Mesenchymal stem cell (in vitro differentiated cells and primary cell): ENCODE measurements at regions not wholly inside any gene's neighbourhood (a gene's known extent, or its start where the extent isn't known, plus 50 kb on each side); places are given as distances from the start of the nearest gene placed in this dataset.

Experiments used
- DNase-seq: peaks from one replicate; pipeline ENCODE4 v3.0.0-alpha.2; 2013
- H2AFZ ChIP-seq: one replicate; pipeline ENCODE4 v1.6.1; 2013; ENCODE audit warnings: low read depth, mild to moderate bottlenecking, control low read depth, inconsistent platforms, low read length, moderate library complexity
- H2AK5ac ChIP-seq: 2 replicates; pipeline ENCODE4 v1.6.1; 2013; ENCODE audit warnings: low read length, moderate library complexity, mild to moderate bottlenecking, inconsistent platforms; ENCODE audit not compliant: severe bottlenecking
- H2BK120ac ChIP-seq: one replicate; pipeline ENCODE4 v1.6.1; 2013; ENCODE audit warnings: low read depth, mild to moderate bottlenecking, inconsistent platforms, low read length, moderate library complexity
- H2BK12ac ChIP-seq, 2 experiments: one replicate each; pipeline ENCODE4 v1.6.1; 2013; ENCODE audit warnings: inconsistent platforms in 2 of 2, low read length in 2 of 2, mild to moderate bottlenecking in 2 of 2, moderate library complexity in 2 of 2, control low read depth in 1 of 2
- H2BK15ac ChIP-seq: one replicate; pipeline ENCODE4 v1.6.1; 2013; ENCODE audit warnings: mild to moderate bottlenecking, low read depth, inconsistent platforms; ENCODE audit not compliant: poor library complexity, severe bottlenecking
- H2BK5ac ChIP-seq: 2 replicates; pipeline ENCODE4 v1.6.1; 2013; ENCODE audit warnings: low read depth, mild to moderate bottlenecking, low read length, control low read depth, inconsistent platforms; ENCODE audit not compliant: poor library complexity, severe bottlenecking
- H3K14ac ChIP-seq, 2 experiments: one replicate each; pipeline ENCODE4 v1.6.1; 2013; ENCODE audit warnings: inconsistent platforms in 2 of 2, low read length in 2 of 2, control low read depth in 1 of 2, mild to moderate bottlenecking in 1 of 2, moderate library complexity in 1 of 2
- H3K18ac ChIP-seq, 2 experiments: one replicate each; pipeline ENCODE4 v1.6.1; 2013; ENCODE audit warnings: inconsistent platforms in 2 of 2, low read length in 2 of 2, control low read depth in 1 of 2, low read depth in 1 of 2, mild to moderate bottlenecking in 1 of 2
- H3K23ac ChIP-seq, 2 experiments: one replicate each; pipeline ENCODE4 v1.6.1; 2013; ENCODE audit warnings: inconsistent platforms in 2 of 2, low read length in 2 of 2, mild to moderate bottlenecking in 2 of 2, moderate library complexity in 2 of 2, control low read depth in 1 of 2
- H3K27ac ChIP-seq: 2 replicates; pipeline ENCODE4 v1.5.1; 2013; ENCODE audit warnings: mild to moderate bottlenecking, moderate library complexity, low read length, control low read depth, inconsistent platforms; ENCODE audit not compliant: poor library complexity, severe bottlenecking
- H3K27me3 ChIP-seq, 2 experiments: 2 replicates each; pipeline versions ENCODE4 v1.6.1 to v1.7.0; 2013; ENCODE audit warnings: low read length in 2 of 2, mild to moderate bottlenecking in 2 of 2, moderate library complexity in 2 of 2, control low read depth in 1 of 2, inconsistent platforms in 1 of 2; ENCODE audit not compliant: control insufficient read depth in 1 of 2, insufficient read depth in 1 of 2
- H3K36me3 ChIP-seq, 2 experiments: 2 replicates each; pipeline versions ENCODE4 v1.6.1 to v1.7.0; 2013; ENCODE audit warnings: low read length in 2 of 2, control low read depth in 1 of 2, inconsistent platforms in 1 of 2, low read depth in 1 of 2, mild to moderate bottlenecking in 1 of 2; ENCODE audit not compliant: insufficient read depth in 2 of 2, control insufficient read depth in 1 of 2
- H3K4ac ChIP-seq, 2 experiments: one replicate each; pipeline ENCODE4 v1.6.1; 2013; ENCODE audit warnings: inconsistent platforms in 2 of 2, low read length in 2 of 2, mild to moderate bottlenecking in 2 of 2, moderate library complexity in 2 of 2, control low read depth in 1 of 2, low read depth in 1 of 2
- H3K4me1 ChIP-seq: 2 replicates; pipeline ENCODE4 v1.6.1; 2013; ENCODE audit warnings: low read depth, low read length, control low read depth; ENCODE audit not compliant: control insufficient read depth, insufficient read depth
- H3K4me2 ChIP-seq: 2 replicates; pipeline ENCODE4 v1.6.1; 2013; ENCODE audit warnings: low read length, mild to moderate bottlenecking, inconsistent platforms; ENCODE audit not compliant: poor library complexity, severe bottlenecking
- H3K4me3 ChIP-seq, 2 experiments: 2 replicates each; pipeline versions ENCODE4 v1.5.1 to v1.7.0; 2013; ENCODE audit warnings: low read length in 2 of 2, mild to moderate bottlenecking in 2 of 2, control low read depth in 1 of 2, low read depth in 1 of 2; ENCODE audit not compliant: insufficient read depth in 1 of 2
- H3K79me1 ChIP-seq: replicated peaks from 2 replicates; pipeline ENCODE4 v1.6.1; 2013; ENCODE audit warnings: mild to moderate bottlenecking, control low read depth, low read length, inconsistent platforms; ENCODE audit not compliant: poor library complexity, severe bottlenecking
- H3K9ac ChIP-seq: 2 replicates; pipeline ENCODE4 v1.7.0; 2013; ENCODE audit warnings: mild to moderate bottlenecking, low read length, moderate library complexity
- H3K9me3 ChIP-seq: 2 replicates; pipeline ENCODE4 v1.7.0; 2013; ENCODE audit warnings: mild to moderate bottlenecking, low read length; ENCODE audit not compliant: control insufficient read depth
- H4K8ac ChIP-seq: one replicate; pipeline ENCODE4 v1.6.1; 2013; ENCODE audit warnings: inconsistent platforms, mild to moderate bottlenecking, low read length, moderate library complexity
- H4K91ac ChIP-seq: one replicate; pipeline ENCODE4 v1.6.1; 2013; ENCODE audit warnings: mild to moderate bottlenecking, low read length, inconsistent platforms
- WGBS: methylation state at CpG from one replicate; pipeline ENCODE4 v1.1.7; 2013; ENCODE audit warnings: mixed read lengths; 5-methylcytosine and 5-hydroxymethylcytosine counted together

DNA sequence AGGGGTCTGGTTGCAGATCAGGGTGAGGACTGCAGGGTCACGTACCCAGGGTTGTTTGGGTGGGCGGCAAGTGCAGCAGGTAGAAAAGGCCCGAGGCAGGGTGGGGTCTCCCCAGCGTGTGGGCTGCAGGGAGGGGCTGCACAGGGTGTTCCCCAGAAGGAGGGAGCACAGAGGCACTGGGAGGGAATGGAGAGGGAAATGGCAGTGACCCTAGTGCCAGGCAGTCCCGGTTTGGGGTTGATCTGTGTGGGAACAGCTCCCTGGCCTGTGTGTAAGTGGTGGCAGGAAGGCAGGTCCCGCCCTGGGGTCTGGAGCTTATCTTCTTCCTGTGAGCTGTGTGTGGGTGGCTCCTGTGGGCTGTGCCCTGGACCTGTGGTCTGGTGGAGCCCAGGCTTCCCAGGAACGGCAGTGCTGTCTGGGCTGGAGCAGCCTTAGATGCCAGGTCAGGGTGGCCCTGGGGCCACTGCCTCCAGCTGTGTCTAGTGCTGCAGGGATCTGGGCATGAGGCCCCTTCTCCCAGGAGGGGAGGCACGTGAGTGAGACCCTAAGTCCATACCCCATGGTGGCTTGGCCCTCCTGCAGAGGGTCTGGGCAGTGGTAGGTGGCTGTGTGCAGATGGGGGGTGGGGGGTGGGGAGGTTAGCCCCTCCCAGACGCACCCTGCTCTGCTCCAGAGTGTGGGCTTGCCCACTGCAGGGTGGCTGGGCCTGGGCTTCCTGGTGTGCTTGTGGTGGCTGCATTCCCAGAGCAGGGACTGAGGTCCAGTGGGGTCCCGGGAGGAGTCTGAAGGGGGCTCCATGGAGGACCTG, 363.5 kb downstream of the TMEM121 start:
- Histone ChIP-seq H4K8ac (no peak overlapping the region), H3K27ac (no peak overlapping the region), H4K91ac (no peak overlapping the region), H3K18ac (no peak overlapping the region), H3K4me1 (no peaks in the 10 kb centered on the region), H2AFZ (no peak overlapping the region), H2BK12ac (no peak overlapping the region), H2BK120ac (no peak overlapping the region), H2BK15ac (no peak overlapping the region), H3K36me3 (no peaks in the 10 kb centered on the region), H3K27me3 (no peaks in the 10 kb centered on the region), H3K9ac (no peak overlapping the region), H2AK5ac (no peak overlapping the region), H3K4me3 (no peak overlapping the region), H3K9me3 (no peaks in the 10 kb centered on the region), H3K23ac (no peak overlapping the region), H2BK5ac (no peak overlapping the region), H3K14ac (no peak overlapping the region), H3K4ac (no peak overlapping the region), H3K79me1 (no peaks in the 10 kb centered on the region), H3K4me2 (no peak overlapping the region)
- 62% methylated on average over 10 of the region's 10 CpGs for WGBS
- DNase-seq = no peak

- Histone ChIP-seq H3K18ac (no peak overlapping the region), H3K36me3 (no peaks in the 10 kb centered on the region), H3K14ac (no peak overlapping the region), H2BK5ac (no peak overlapping the region), H3K79me1 (no peaks in the 10 kb centered on the region), H3K27ac (no peak overlapping the region), H2AK5ac (no peak overlapping the region), H2BK15ac (no peak overlapping the region), H2AFZ (no peak overlapping the region), H3K9me3 (no peaks in the 10 kb centered on the region), H4K91ac (no peak overlapping the region), H3K4me3 (no peak overlapping the region), H3K9ac (no peak overlapping the region), H3K4me1 (no peaks in the 10 kb centered on the region), H2BK12ac (no peak overlapping the region), H3K4me2 (no peak overlapping the region), H3K4ac (no peak overlapping the region), H2BK120ac (no peak overlapping the region), H3K23ac (no peak overlapping the region), H4K8ac (no peak overlapping the region), H3K27me3 (no peaks in the 10 kb centered on the region)
- WGBS = 83% methylated on average over 18 of the region's 18 CpGs
- DNase-seq = no peak
These were observed 364.3 kb downstream of the TMEM121 start for GRCh38 chr14:105890474-105891220.

GRCh38 chr14:105891221-105891602, 364.8 kb downstream of the TMEM121 start:
- no peak overlapping the region for H3K4me3 ChIP-seq
- no peak overlapping the region for H2BK12ac ChIP-seq
- H4K91ac ChIP-seq = no peak overlapping the region
- H3K18ac ChIP-seq = no peak overlapping the region
- no peaks in the 10 kb centered on the region for H3K36me3 ChIP-seq
- no peaks in the 10 kb centered on the region for H3K9me3 ChIP-seq
- 80% methylated on average over 15 of the region's 15 CpGs for WGBS
- DNase-seq = no peak
- H3K9ac ChIP-seq = no peak overlapping the region
- no peak overlapping the region for H2BK5ac ChIP-seq
- no peak overlapping the region for H3K27ac ChIP-seq
- H3K14ac ChIP-seq = no peak overlapping the region
- no peak overlapping the region for H2AFZ ChIP-seq
- H3K4me2 ChIP-seq = no peak overlapping the region
- no peaks in the 10 kb centered on the region for H3K4me1 ChIP-seq
- no peaks in the 10 kb centered on the region for H3K79me1 ChIP-seq
- H2BK15ac ChIP-seq = no peak overlapping the region
- H4K8ac ChIP-seq = no peak overlapping the region
- H2AK5ac ChIP-seq = no peak overlapping the region
- no peak overlapping the region for H3K4ac ChIP-seq
- H2BK120ac ChIP-seq = no peak overlapping the region
- H3K27me3 ChIP-seq = no peaks in the 10 kb centered on the region
- no peak overlapping the region for H3K23ac ChIP-seq

DNA sequence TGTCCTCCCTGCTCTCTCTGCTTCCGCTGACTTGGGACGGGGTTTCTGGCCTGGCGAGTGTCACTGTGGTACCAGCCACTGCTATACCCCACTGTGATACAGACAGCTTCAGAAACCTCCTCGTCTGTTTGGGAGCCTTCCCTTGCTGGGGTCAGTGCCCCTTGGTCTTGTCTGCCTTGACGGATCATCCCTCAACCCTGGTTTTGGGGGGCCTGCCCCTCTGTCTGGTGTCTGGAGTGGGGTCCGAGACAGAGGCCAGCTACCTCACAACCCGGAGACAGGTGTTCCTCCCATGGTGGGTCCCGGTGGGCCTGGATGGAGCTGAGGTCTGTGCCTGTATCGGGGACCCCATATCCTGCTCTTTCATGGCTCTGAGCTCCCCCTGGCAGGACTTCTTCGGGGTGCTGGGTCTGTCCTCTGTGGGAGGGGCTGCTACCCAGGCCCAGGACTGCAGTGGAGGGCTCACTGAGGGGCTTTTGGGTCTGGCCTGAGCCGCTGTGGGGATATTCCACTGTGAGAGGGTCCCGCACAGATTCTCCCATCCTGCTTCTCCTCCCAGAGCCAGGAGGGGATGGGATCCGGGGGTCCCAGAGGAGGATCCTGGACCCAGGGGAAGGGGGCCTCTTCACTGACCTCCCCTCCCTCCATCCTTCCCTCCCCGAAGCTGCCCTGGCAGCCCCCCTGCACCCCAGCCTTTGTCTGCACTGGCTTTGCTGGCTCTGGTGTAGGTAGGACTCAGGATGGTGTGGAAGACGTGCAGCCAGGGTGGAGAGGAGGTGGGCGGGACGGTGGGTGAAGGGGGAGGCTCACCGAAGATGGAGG, 365.5 kb downstream of the TMEM121 start:
- Histone ChIP-seq H2BK5ac (no peak overlapping the region), H2AK5ac (no peak overlapping the region), H2BK12ac (no peak overlapping the region), H3K4ac (no peak overlapping the region), H3K23ac (no peak overlapping the region), H3K9ac (no peak overlapping the region), H4K8ac (no peak overlapping the region), H3K4me2 (no peak overlapping the region), H3K14ac (no peak overlapping the region), H3K79me1 (no peaks in the 10 kb centered on the region), H2BK15ac (no peak overlapping the region), H3K27me3 (no peaks in the 10 kb centered on the region), H3K4me3 (no peak overlapping the region), H4K91ac (no peak overlapping the region), H2BK120ac (no peak overlapping the region), H2AFZ (no peak overlapping the region), H3K18ac (no peak overlapping the region), H3K36me3 (no peaks in the 10 kb centered on the region), H3K27ac (no peak overlapping the region), H3K4me1 (no peaks in the 10 kb centered on the region), H3K9me3 (no peaks in the 10 kb centered on the region)
- DNase-seq = no peak
- WGBS = 71% methylated on average over 12 of the region's 18 CpGs
